ENCODE measurements at regions not wholly inside any gene's neighbourhood (a gene's known extent, or its start where the extent isn't known, plus 50 kb on each side); places are given as distances from the start of the nearest gene placed in this dataset.

DNA sequence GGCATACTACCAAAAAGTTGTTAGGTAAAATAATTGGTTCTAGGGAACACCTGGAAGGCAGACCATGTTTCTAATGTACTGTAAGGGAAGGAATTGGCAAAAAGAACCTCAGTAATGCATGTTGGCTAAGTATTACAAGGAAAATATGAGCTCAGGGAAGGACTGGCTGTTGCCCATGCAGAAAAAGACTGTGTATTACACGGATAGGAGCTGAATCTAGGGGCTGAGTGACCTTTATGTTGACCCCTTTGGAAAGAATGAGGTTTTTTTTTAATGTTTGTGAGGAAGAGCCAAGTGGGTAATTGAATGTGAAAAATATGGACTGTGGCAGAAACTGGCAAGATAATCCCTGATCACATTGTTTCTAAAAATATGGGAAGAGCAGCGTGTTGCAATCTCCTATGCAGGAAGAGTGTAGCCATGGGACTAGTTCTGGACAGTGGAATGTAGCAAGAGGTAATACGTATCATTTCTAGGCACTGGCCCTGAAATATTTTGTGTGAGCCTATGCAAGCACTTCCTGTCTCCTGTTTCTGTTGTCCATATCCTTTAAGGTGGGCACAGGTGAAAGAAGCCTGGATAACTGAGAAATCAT lies 95.1 kb upstream of the CNTNAP4 start:
- DNase-seq (ENCODE audit: low spot score): no peak

DNA sequence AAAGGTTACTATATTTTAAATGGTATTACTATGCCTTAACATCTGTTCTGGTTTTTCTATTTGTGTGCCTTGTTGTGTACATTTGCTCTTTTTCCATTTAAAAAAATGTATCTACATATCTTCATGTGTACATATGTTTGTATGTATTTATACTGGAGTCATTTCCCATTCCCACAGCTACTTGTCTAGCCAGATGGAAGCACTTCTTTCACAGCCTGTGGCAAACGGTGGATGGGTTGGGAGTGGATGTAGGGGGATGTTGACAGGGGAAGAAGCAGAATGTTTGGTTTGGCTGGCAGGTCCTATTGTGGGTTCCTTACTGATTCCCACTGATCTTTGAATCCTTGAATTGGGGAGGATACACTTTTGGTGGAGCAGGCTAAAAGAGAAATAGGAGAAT lies 93.6 kb upstream of the CNTNAP4 start:
- no peak for DNase-seq (ENCODE audit: low spot score)

DNA sequence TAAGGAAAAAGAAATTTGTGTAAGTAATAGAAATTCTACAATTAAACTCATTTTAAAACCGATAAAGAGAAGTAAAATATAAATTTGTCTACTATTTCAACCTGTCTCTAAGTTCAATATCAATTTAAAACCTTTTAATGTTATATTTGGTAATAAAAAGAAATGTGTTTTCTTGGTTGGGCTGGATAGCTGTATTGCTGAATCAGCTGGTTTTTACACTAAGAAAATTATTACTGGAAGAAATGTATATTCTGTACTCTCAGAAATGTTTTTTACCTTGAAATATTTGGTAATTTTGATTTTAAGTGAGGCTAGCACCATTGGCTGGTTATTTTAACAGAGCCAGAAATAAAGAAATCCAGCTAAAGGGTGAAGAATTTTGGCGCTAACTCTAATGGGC lies 87.1 kb upstream of the CNTNAP4 start:
- no peak for DNase-seq (ENCODE audit: low spot score)

DNA sequence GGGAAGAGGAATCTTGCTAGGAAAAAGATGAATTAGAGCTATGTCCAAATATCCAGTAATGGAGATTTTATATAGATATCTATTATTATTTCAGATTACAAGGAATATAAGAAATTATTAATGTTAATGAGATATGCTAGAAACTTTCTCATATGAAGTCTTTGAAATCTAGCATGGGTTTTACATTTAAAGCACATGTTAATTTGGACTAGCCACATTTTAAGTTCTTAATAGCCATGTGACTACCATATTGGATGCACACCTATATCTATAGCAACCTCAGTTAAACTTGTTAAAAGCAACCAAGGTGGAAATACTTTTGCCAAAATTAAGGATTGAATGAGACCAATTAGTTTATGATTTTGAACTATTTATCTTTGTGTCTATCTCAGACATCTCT lies 86.7 kb upstream of the CNTNAP4 start:
- DNase-seq (ENCODE audit: low spot score): no peak

DNA sequence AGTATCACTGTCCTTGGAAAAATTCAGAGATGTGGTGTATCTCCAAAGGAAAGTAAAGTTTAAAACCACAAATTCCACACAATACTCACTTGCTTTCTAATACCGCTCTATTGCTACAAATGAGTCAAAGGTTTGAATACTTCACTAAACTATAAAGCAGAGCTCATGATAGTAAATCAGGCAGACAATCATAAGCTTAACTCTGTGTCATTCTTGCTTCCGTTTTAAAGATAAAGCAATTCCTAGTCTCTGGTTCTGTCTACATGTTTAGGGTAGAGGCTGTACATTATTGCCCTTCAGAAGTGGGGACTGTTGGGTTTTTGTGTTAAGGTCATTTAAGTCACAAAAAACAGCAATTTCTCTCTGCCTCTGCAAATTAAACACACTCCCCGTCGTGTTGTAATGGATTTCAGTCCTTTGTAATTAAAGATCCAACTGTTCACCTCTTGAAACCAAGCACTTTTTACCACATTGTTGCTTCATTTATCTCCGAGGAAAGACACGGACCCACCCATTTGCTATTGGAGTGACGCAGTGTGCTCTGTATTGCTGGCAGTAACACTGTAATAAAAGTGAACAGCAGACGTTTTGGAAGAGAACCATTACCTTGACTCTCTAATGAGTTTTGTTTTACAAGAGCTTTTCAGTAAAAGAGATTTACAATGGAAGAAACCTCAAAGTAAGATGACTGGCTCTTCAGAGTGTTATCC lies 83.1 kb upstream of the CNTNAP4 start:
- no peak for DNase-seq (ENCODE audit: low spot score)

DNA sequence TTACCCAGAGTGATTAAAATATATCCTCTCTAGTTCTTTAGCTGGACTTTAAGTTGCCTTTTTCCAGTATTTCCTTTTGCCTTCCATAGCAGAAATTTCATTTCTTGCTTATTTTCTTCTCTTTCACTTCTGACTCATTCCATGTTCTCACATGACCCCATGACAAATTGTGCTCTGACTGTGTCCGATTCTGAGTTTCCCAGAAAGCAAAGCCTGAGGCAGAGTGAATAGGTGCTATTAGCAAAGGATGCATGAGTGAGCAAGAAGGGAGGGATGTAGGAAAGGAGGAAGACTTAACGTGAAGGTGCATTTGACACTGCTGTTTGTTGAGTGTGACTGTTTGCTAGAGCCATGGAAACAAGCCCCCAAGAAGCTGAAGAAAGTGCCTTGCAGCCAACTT lies 82.6 kb upstream of the CNTNAP4 start:
- DNase-seq (ENCODE audit: low spot score): no peak

DNA sequence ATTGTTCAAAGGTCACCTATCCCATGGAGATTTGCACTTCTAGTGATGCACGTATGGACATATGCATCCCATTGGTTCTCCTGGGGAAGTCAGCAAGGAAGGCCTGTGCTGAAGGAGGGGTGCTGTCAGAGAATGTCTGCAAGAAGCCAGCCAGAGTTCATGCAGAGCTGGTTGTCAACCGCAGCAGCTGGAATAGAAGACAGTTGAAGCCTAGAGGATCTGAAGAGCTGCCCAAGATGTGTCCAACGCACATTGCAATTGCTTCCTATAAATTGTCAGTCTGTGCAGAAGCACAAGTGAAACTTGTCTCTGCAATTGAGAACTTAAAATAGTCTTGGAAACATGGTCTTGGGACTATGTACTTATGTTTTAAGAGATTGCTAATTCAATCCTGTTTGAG lies 82.1 kb upstream of the CNTNAP4 start:
- DNase-seq (ENCODE audit: low spot score): no peak

DNA sequence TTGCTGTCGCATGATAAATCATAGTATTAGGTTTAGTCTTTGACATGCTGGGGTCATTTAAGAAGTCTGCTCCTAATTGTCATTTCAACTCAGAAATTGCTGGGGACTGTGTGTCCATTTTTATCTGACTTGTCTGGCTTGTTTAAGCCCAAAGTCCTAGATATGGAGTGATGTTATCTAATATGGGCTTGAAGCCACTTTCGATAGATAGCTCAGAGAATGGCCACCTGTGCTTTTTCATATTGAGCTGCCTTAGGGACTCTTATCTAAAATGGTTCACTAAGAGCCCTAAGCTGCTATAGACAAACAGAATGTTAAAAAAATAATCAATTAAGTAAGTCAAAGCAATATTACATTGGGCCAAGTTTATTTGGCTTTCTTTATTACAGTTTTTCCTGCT lies 81.6 kb upstream of the CNTNAP4 start:
- DNase-seq (ENCODE audit: low spot score): no peak

DNA sequence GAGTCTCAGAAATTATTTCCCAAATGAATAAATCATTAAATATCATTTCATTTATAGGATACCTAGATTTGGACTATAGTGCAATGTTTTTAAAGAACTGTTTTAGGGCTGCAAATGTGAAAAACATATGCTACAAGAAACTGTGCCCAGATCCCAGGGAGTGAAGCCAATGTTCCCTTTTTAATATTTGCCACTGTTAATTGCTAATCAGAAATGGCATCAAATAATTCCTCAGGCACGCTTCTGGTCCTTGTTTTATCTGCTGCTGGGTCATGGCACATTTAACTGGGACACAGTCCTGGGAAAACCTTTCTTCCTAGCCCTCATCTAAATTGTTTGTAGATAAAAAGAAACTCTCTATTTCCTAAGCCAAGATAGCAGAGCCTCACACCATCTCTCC lies 79.3 kb upstream of the CNTNAP4 start:
- DNase-seq (ENCODE audit: low spot score): no peak

DNA sequence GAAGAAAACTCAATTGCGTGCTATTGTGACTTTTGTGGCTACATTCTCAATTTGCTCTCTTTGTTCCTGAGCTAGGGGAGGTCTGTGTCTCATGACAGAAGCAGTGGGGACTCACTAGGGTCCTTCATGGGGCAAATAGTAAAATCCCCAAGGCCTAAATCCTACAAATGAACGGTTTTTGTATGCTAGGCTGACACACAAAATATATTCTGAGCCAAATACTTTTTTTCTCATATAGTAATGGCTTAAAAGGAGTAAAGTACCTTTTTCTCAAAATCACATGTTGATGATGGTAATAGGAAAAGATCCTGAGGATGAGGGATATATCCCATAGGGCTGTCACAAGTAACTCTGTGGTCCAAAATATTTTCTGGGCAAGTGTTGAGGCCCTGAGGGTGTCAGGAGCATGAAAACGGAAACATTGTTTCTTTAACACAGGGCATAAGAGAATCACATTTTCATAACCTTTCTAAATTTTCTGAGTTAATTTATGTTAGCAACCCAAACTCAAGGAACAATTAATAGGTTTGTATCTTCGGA lies 77.5 kb upstream of the CNTNAP4 start:
- DNase-seq (ENCODE audit: low spot score): no peak

DNA sequence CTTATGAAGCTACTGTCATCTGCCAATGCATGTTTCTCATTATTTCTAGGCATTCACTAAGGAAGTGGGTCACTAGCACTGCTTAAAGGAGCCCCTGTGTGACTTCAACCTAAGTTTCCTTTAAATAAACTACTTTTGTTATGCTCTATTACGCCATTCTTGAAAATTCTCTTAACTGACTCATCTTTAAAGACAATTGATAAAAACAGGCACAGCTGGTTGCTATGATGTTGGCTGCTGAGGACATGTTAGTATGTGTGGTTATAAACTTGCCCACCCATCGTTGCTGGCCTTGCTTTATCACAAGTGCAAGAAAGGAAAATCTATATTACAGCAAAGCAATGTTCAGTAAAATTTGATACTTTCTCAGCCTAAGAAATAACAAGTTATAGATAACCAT lies 75.8 kb upstream of the CNTNAP4 start:
- DNase-seq (ENCODE audit: low spot score): no peak

DNA sequence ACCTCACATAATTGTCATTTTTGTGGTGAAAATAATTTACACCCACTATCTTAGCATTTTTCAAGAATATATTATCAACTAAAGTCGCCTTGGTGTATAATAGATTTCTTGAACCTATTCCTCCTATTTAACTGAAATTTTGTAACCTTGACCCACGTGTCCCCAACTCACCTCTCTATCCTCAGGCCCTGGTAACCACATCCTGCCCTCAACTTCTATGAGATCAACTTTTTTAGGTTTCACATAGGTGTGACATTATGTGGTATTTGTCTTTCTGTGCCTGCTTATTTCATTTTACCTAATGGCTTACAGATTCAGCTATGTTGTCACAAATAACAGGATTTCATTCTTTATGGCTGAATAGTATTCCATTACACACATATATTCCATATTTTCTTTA lies 73.0 kb upstream of the CNTNAP4 start:
- DNase-seq (ENCODE audit: low spot score): no peak

DNA sequence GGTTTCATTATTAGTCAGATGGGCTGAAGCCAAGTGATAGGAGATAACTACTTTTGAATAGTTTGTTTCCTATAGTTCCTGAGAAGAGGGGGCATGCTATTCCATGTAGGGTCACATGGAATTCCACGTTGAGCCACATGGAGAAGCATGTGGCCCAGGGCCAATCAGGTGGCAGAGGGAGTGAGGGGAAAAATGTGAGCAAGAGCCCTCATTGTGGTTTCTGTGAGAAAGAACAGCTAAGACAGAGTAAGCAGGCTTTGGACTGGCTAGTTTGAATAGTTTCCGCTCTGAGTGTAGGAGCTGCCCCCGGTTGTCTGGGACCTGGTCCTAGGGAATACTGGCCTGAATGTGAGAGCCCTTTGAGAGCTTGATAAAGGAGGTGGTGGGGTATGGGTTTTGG lies 69.9 kb upstream of the CNTNAP4 start:
- DNase-seq (ENCODE audit: low spot score): no peak

DNA sequence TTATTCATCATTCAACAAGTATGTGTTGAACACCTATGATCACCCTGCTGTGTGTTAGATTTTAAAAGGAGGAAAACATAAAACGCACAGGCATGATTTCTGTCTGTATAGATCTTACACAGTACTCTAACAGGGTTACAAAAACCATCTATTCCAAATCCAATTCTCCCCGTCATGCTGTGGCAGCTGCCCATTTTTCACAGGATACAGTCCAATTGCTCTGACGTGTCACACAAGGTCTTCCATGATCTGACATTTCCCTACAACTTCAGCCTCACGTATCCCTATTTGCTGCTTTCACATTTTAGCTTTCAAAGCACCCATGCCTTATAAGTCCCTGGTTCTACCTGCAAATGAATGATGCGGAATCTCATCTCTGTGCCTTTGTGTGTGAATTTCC lies 67.0 kb upstream of the CNTNAP4 start:
- no peak for DNase-seq (ENCODE audit: low spot score)

DNA sequence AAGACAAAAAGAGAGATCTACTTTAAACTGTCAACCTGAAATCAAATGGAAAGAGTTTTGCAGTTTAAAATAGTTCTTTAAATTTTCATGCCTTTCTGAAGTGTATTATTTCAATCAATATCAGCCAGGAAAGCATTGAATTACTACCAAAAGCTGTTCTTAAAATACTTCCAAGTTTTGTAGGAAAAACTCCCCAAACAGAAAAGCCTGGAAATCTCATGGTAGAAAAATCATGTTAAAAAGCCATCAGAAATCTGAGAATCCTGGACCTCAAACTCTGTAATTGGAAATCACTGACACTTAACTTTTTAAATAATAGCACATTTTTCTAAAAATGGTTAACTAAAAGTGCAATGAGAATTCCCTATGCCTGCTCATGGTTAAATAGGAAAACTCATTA lies 63.3 kb upstream of the CNTNAP4 start:
- no peak for DNase-seq (ENCODE audit: low spot score)

DNA sequence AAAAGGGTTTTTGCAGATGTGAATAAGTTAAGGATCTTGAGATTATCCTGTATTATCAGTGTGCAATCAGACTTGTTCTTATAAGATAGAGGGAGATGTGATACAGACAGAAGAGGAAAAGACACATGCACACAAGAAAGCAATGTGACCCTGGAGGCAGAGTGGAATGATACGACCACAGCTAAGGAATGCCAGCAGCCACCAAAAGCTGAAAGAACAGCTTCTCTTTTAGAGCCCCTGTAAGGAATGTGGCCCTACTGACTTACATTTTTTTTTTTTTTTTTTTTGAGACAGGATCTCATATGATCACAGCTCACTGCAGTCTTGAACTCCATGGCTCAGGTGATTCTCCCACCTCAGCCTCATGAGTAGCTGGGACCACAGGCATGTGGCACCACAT lies 62.3 kb upstream of the CNTNAP4 start:
- DNase-seq (ENCODE audit: low spot score): no peak

DNA sequence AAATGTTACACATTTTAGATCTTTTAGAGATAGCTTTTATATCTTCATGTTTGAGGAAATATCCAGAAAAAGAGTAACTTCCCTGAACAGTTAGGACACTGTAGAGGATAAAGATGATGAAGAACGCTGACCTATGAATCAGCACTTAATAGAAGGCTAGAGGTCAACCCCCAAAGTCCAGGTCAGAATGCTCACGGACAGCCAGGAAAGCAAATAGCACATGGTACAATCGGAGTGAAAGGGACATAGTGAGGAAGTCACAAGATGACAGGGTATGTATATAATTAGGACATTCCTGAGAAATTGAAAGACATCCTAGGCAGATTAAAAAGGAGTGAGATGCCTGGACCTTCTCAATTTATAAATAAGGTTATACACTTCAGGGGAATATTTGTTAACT lies 55.1 kb upstream of the CNTNAP4 start:
- DNase-seq (ENCODE audit: low spot score): no peak

DNA sequence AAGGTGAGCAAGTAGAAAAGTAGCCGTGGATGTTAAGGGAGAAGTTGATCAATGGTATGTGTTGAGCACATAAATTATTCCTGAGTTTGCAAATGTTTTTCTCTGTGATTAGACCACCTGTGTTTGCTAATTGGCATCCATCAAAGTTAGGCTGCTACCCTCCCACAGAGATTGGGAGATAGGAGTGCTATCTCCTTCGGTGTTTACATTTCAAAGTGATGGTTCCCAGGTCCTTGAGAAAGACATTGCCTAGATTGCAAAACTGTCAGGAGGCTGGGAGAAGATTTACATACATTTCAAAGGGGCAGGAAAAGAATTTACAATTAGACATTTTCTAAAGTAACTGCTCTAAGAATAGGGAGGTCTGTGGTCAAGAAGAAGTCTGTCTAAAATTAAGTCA lies 54.3 kb upstream of the CNTNAP4 start:
- DNase-seq (ENCODE audit: low spot score): no peak

DNA sequence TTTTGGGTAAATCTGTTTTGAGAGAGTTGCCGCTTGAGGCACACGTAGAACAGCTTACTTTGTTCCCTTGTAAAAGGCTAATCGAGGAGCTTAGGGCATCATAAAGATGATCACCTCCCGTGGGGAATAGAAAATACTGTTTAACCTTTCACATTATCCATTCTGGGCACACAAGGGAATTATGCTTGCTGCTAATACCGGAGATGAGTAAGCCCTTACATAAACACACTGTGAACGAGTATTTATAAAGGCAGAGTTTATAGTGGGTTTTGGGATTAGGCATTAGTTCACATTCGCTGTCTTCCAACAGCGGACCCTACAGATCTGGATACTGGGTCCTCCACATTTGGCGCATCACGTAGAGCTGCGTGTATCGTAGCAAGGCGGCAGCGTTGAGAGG lies 51.2 kb upstream of the CNTNAP4 start:
- no peak for DNase-seq (ENCODE audit: low spot score)

DNA sequence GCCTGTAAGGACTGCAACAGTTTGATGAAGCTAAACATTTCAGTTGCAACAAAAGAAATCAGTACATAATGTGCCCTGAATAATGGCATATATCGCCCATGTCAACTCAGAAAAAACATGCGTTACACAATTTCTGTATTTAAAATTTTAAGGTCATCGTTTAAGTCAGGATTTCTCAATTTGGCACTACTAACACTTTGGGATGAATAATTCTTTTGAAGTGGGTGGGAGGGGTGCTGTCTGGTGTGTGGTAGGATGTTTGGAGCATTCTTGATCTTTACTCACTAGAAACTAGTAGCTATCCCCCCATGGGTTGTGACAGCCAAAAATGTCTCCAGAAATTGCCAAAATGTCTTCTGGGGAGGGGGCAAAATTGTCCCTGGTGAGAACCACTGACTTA lies 50.7 kb upstream of the CNTNAP4 start:
- no peak for DNase-seq (ENCODE audit: low spot score)

Measured in AG20443 (cell line).